Esophagus (tissue), 2 donors: ENCODE measurements at regions not wholly inside any gene's neighbourhood (a gene's known extent, or its start where the extent isn't known, plus 50 kb on each side); places are given as distances from the start of the nearest gene placed in this dataset.

Experiments used
- H3K27ac ChIP-seq, 2 donors: one replicate each; pipeline ENCODE4 v1.5.1; 2013; ENCODE audit warnings: low read depth in 2 of 2, mild to moderate bottlenecking in 2 of 2, inconsistent platforms in 1 of 2, low read length in 1 of 2, moderate library complexity in 1 of 2
- H3K27me3 ChIP-seq, 2 donors: one replicate each; pipeline ENCODE4 v1.6.1; 2013; ENCODE audit warnings: low read length in 2 of 2, control low read depth in 1 of 2, mild to moderate bottlenecking in 1 of 2; ENCODE audit not compliant: insufficient read depth in 2 of 2, control insufficient read depth in 1 of 2
- H3K36me3 ChIP-seq, 2 donors: one replicate each; pipeline ENCODE4 v1.6.1; 2013; ENCODE audit warnings: low read length in 1 of 2; ENCODE audit not compliant: control insufficient read depth in 2 of 2, insufficient read depth in 2 of 2
- H3K4me1 ChIP-seq, 2 donors: one replicate each; pipeline ENCODE4 v1.6.1; 2013; ENCODE audit warnings: low read length in 1 of 2; ENCODE audit not compliant: control insufficient read depth in 2 of 2, insufficient read depth in 2 of 2
- H3K4me3 ChIP-seq, 2 donors: one replicate each; pipeline ENCODE4 v1.5.1; 2013; ENCODE audit warnings: low read length in 2 of 2, mild to moderate bottlenecking in 2 of 2, low read depth in 1 of 2, moderate library complexity in 1 of 2
- H3K9me3 ChIP-seq, 2 donors: one replicate each; pipeline ENCODE4 v1.6.1; 2013; ENCODE audit warnings: mild to moderate bottlenecking in 2 of 2, low read depth in 1 of 2, low read length in 1 of 2, moderate library complexity in 1 of 2; ENCODE audit not compliant: control insufficient read depth in 2 of 2, insufficient read depth in 1 of 2
- WGBS, 2 donors: extraction: QIAGEN DNeasy Blood & Tissue Kit; methylation state at CpG; one replicate each; pipeline ENCODE4 v1.1.7; 2013; 5-methylcytosine and 5-hydroxymethylcytosine counted together
- donor health status: healthy with polysubstance abuse.
- donor health status: Bipolar disorder and iron deficiency.

- WGBS, 2 donors: 76 to 79% methylated on average over 5 of the region's 5 CpGs
- Histone ChIP-seq H3K4me1 (no peaks in the 10 kb centered on the region), H3K27me3 (no peaks in the 10 kb centered on the region), H3K4me3 (no peak overlapping the region), H3K36me3 (no peaks in the 10 kb centered on the region), H3K27ac (no peak overlapping the region), H3K9me3 (no peaks in the 10 kb centered on the region)
These were observed 254.3 kb downstream of the SOX4 start for GRCh38 chr6:21847711-21848480.

- Histone ChIP-seq H3K4me1 (no peaks in the 10 kb centered on the region), H3K27ac (no peak overlapping the region), H3K27me3 (no peaks in the 10 kb centered on the region), H3K9me3 (no peaks in the 10 kb centered on the region), H3K4me3 (no peak overlapping the region), H3K36me3 (no peaks in the 10 kb centered on the region)
- WGBS, 2 donors: 73 to 89% methylated on average over 1 of the region's 1 CpG
These were observed 257.1 kb downstream of the SOX4 start for GRCh38 chr6:21850691-21851090.

GRCh38 chr6:21855811-21856455 is 262.4 kb downstream of the SOX4 start:
- H3K27ac ChIP-seq: no peak overlapping the region

GRCh38 chr6:21856456-21856825 is 262.9 kb downstream of the SOX4 start:
- H3K4me3 ChIP-seq: no peak overlapping the region
- WGBS, 2 donors: 15 to 24% methylated on average over 1 of the region's 1 CpG
- no peaks in the 10 kb centered on the region for H3K27me3 ChIP-seq
- no peaks in the 10 kb centered on the region for H3K9me3 ChIP-seq
- H3K4me1 ChIP-seq: no peaks in the 10 kb centered on the region
- no peaks in the 10 kb centered on the region for H3K36me3 ChIP-seq
- no peak overlapping the region for H3K27ac ChIP-seq

More at GRCh38 chr6:21855811-21856455, 262.4 kb downstream of the SOX4 start:
- Histone ChIP-seq H3K4me1 (no peaks in the 10 kb centered on the region), H3K27me3 (no peaks in the 10 kb centered on the region), H3K4me3 (no peak overlapping the region), H3K36me3 (no peaks in the 10 kb centered on the region), H3K9me3 (no peaks in the 10 kb centered on the region)
- WGBS, 2 donors: 72 to 73% methylated on average over 6 of the region's 6 CpGs

- no peak overlapping the region for H3K27ac ChIP-seq
- H3K4me1 ChIP-seq: no peaks in the 10 kb centered on the region
- H3K36me3 ChIP-seq: no peaks in the 10 kb centered on the region
- H3K4me3 ChIP-seq: no peak overlapping the region
- H3K9me3 ChIP-seq: no peaks in the 10 kb centered on the region
- WGBS, 2 donors: 76 to 86% methylated on average over 3 of the region's 3 CpGs
- no peaks in the 10 kb centered on the region for H3K27me3 ChIP-seq
These were observed 263.3 kb downstream of the SOX4 start for GRCh38 chr6:21856844-21857243.

- 81 to 84% methylated on average over 1 of the region's 1 CpG for WGBS, 2 donors
- Histone ChIP-seq H3K9me3 (no peaks in the 10 kb centered on the region), H3K27ac (no peak overlapping the region)
These were observed 264.5 kb downstream of the SOX4 start for GRCh38 chr6:21858076-21858475.

GRCh38 chr6:21859193-21859735 is 265.7 kb downstream of the SOX4 start:
- no peaks in the 10 kb centered on the region for H3K36me3 ChIP-seq
- 92 to 95% methylated on average over 6 of the region's 6 CpGs for whole genome bisulfite sequencing, 2 donors
- H3K4me1 ChIP-seq: no peaks in the 10 kb centered on the region
- no peaks in the 10 kb centered on the region for H3K9me3 ChIP-seq
- H3K27ac ChIP-seq: no peak overlapping the region
- no peaks in the 10 kb centered on the region for H3K27me3 ChIP-seq
- H3K4me3 ChIP-seq: no peak overlapping the region

More at GRCh38 chr6:21858076-21858475, 264.5 kb downstream of the SOX4 start:
- no peaks in the 10 kb centered on the region for H3K27me3 ChIP-seq
- H3K36me3 ChIP-seq: no peaks in the 10 kb centered on the region
- no peaks in the 10 kb centered on the region for H3K4me1 ChIP-seq
- no peak overlapping the region for H3K4me3 ChIP-seq

GRCh38 chr6:21861942-21862341 is 268.4 kb downstream of the SOX4 start:
- Histone ChIP-seq H3K4me1 (no peaks in the 10 kb centered on the region), H3K9me3 (no peaks in the 10 kb centered on the region), H3K27me3 (no peaks in the 10 kb centered on the region), H3K36me3 (no peaks in the 10 kb centered on the region), H3K27ac (no peak overlapping the region), H3K4me3 (no peak overlapping the region)
- WGBS, 2 donors: 95% methylated on average over 8 of the region's 8 CpGs

GRCh38 chr6:21864206-21864605 is 270.7 kb downstream of the SOX4 start:
- no peaks in the 10 kb centered on the region for H3K4me1 ChIP-seq
- H3K4me3 ChIP-seq: no peak overlapping the region
- H3K27me3 ChIP-seq: no peaks in the 10 kb centered on the region
- H3K27ac ChIP-seq: no peak overlapping the region
- H3K9me3 ChIP-seq: no peaks in the 10 kb centered on the region
- 23 to 36% methylated on average over 2 of the region's 2 CpGs for WGBS, 2 donors
- no peaks in the 10 kb centered on the region for H3K36me3 ChIP-seq
